NCI-H1694 treated with DMSO at 0.1 percent for 48 hours (cell line): ENCODE measurements at regions not wholly inside any gene's neighbourhood (a gene's known extent, or its start where the extent isn't known, plus 50 kb on each side); places are given as distances from the start of the nearest gene placed in this dataset.

Experiments
- DNase-seq: peaks from one replicate; lab custom pipeline; 2025; lab: John Stamatoyannopoulos, UW

GRCh38 chr7:130897515-130898419 is 163.8 kb upstream of the KLF14 start:
- no peak for DNase-seq

DNA sequence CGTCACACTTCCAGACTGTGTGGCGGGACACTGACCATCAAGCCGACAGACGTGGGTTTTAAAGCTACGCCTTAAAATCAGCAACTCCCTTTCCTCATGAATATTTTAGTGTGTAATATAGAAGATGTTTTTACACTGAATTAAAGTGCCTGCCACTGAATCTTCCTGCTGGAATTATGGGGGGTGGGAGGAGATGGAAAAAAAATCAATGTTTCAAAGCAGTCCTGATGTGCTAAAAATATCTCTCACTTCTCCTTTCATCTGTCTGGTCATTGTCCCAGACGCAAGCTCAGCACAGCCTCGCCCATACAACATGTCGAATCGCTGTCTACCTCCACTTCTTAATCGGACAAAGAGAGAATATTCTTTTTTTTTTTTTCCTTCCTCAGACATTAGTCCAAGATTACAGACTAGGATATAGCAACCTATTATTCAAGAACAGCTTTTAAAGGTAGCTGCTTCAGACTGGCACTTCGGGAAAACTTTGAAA is 165.1 kb upstream of the KLF14 start:
- DNase-seq: no peak

DNA sequence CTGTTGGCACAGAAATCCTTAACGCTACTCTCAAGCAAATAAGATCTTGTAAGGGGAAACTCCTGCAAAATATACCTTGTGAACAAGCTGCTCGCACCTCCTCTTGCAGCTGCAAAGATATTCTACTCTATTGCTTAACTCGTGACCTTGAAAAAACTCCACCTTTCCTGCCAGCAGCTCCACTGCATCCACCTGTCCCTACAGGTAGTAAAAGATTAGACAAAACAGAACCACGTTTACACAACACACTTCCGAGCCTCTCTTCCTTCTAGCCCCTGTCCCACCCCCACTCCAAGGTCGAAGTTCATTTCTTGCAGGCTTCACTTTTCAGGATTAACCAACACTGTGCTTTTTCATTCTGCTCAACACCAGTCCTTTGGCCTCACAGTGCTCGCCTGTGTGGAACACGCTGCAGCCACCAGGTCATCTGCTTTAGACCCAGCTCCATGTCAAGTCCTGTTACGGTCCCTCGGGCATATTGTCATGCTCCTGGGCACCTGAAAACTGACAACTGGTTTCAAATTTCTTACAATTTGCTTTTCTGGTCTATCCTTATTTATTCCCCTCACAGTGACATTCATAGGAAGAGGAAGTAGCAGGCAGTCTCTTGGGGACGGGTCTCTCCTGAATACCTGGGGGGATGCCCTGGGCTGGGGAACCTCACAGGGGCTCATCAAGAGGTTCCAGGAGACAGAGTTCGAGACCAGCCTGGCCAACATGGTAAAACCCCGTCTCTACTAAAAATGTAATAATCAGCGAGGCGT is 165.8 kb upstream of the KLF14 start:
- DNase-seq: no peak

DNA sequence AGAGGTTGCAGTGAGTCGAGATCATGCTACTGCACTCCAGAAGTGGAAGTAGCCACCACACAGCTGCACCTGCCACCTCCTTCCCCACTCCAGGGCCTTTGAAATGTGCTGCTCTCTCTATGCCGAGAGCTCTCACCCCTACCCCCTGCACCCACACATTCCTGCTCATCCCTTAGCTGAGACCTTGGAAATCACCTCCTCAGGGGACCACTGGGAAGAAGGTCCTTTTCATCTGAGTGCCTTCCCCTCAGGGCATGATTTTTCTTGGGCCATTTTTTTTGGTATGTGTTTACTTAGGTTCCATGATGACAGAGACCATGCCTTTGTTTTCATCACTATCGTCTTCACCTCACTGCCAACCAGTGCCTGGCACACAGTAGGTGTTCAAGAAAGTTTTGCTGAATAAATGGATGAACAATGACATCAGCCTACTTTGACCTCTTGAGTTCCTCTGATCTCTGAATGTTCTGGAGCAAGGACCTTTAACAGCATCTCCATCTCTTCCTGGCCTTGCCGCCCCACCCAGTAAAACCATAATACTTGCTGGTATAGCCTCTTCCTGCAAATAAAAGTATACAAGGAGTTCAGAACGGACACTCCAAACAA is 166.6 kb upstream of the KLF14 start:
- no peak for DNase-seq

GRCh38 chr7:130901209-130901783 is 167.3 kb upstream of the KLF14 start:
- no peak for DNase-seq

- no peak for DNase-seq
Observed at GRCh38 chr7:130902755-130903357, 168.8 kb upstream of the KLF14 start.

GRCh38 chr7:130903358-130903974 is 169.5 kb upstream of the KLF14 start:
- DNase-seq: no peak

DNA sequence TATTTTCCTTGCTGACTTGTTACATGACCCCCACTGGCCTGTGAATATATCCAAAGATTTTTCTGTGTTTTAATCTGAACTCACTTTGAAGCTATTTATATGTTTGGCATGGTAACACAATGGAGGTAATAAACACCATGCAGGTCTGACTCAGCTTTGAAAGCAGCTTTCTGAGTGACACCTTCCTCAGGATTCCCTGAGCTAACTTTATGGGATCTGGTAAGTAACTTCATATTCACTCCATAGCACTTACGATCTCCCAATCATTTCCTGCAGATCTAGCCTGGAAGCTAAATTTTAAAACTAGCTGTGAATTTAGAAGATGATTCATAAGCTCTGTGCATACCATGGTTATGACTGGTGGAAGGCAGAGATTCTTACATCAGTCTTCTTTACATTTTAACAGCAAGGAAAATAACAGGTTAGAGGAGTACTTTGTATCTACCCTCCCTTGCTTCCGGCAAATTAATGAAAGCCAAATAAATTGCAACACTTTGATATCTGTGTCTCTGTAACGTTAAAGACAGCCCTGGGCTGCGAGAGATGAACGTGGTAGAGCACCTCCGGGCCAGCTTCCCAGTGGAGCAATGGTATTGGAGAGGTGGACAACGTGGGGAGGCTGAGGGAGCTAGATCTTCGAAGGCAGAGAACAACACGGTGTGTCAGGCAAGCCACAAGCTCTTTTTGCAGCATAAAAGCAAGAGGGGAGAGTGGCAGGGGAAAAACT is 170.2 kb upstream of the KLF14 start:
- no peak for DNase-seq

GRCh38 chr7:130904792-130905191 is 170.8 kb upstream of the KLF14 start:
- no peak for DNase-seq

DNA sequence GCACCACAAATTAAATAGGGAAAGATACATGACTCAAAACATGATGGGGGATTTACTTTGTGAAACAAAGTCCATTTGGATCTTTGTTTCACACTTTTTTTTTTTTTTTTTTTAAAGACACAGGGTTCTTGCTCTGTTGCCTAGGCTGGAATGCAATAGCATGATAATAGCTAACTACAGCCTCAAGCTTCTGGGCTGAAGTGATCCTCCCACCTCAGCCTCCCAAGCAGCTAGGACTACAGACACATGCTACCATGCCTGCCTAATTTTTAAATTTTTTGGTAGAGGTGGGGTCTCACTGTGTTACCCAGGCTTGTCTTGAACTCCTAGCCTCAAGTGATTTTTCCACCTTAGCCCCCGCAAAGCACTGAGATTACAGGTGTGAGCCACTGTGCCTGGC is 172.6 kb upstream of the KLF14 start:
- no peak for DNase-seq

- no peak for DNase-seq
Observed at GRCh38 chr7:130907439-130907838, 173.4 kb upstream of the KLF14 start.

DNA sequence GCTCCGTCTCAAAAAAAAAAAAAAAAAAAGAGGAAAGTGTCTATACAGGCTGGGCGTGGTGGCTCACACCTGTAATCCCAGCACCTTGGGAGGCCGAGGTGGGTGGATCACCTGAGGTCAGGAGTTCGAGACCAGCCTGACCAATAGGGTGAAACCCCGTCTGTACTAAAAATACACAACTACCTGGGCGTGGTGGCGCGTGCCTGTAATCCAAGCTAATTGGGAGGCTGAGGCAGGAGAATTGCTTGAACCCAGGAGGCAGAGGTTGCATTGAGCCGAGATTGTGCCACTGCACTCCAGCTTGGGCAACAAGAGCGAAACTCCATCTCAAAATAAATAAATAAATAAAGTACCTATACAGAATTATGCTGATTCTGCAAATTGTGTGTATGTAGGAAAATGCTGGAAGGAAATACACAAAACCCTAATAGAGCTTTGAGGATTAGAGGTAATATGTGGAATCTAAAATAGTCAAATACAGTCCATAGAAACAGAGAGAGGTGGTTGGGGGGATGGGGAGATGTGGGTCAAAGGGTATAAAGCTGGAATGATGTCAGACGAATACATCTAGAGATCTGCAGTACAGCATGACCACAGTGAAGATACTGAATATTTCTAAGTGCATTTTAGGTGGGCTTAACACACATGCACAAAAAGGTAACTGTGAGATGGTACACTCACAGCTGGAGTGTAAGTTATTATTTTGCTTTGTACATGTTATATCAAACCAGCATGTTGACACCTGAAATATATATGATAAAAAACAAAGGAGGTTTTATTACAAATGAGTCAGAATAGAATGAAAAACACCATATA is 174.5 kb upstream of the KLF14 start:
- DNase-seq: no peak

GRCh38 chr7:130909161-130909836 is 175.3 kb upstream of the KLF14 start:
- no peak for DNase-seq

DNA sequence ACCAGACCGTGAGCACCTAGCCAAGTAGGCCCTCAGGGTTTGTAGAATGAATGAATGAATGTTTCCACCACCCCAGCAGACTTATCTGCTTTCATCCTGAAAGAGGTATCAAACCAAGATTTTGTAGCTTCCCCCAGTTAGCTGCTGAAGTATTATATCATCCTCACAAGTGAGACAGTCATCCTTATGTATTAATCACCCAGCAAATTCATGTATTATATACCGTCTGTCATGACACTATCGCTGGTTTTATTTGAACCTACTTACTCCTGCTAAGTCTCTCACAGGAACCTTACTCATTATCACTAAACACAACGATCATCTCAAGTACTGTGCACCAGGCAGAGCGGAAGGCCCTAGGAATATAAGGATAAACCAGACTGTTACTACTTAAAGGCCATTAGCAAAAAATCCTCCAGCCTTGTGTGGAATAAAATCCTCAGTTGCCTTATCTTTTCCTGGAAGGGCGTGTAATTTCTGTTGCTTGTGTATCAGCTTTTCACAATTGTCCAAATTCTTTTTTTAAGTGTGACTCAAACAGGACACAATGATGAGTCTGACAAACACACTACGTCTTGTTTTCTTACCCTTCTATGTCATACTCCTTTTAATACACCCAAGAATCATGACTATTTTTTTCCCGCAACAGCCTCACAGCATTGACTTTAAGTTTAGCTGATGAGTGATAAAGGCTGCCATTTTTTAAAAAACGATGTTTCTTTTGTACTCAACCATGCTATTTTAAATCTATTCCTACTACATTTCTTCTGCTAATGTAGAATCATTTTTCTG is 176.1 kb upstream of the KLF14 start:
- DNase-seq: no peak

GRCh38 chr7:130910949-130911944 is 177.2 kb upstream of the KLF14 start:
- no peak for DNase-seq

DNA sequence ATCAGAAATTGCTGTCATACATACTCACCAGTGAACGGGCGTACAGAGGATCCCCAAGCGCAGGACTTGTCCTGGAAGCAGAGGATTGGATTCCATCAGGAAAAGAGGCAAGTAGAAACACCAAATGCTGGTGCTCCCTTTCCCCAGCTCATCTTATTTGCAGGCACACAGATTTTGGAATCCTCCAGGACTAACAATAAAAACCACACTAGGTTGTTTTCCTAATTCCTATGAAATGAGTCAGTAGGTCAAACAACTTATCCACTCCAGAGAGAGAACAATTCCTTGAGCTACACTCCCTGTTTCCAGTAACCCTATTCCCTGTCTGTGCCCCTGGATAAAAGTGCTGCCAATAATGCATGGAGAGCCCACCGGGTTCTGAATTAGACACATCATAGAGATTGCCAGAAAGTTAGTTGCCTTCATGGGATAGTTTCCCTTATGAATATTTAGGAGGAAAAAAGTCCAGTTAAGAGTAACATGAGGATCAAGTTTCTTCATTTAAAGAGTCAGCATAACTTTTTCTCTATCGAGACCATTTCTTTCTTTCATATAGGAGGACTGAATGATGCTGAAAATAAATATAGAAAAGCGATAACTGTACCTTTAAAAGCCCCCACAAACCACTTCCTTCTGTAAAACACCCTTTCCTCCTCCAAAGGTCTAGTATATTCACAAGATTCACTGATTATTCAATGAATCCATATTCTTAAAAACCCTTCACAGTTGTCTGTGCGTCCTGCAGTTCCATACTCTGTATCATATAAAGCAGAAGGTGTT is 178.3 kb upstream of the KLF14 start:
- no peak for DNase-seq
